ENCODE measurements at regions not wholly inside any gene's neighbourhood (a gene's known extent, or its start where the extent isn't known, plus 50 kb on each side); places are given as distances from the start of the nearest gene placed in this dataset.
"Not testable (repeated sequence)": the region's sequence is repeated elsewhere in the genome, so short reads cannot be mapped to it uniquely, and the experiment has no call there.

- no peak for DNase-seq
- peaks cover 0 to 4% of the 10 kb centered on the region in 2 donors for H3K9me3 Mint-ChIP-seq
- H3K4me3 Mint-ChIP-seq, result no peak overlapping the region
- no peak for ATAC-seq (replicated peaks)
- peaks cover 8% of the 10 kb centered on the region for H3K36me3 Mint-ChIP-seq (ENCODE audit: insufficient read depth)
- no peak overlapping the region for H3K27ac Mint-ChIP-seq
- H3K4me1 Mint-ChIP-seq (ENCODE audit: low read depth in 2 of 2), result peaks cover 9% of the 10 kb centered on the region in 2 donors
- no peaks in the 10 kb centered on the region for H3K27me3 Mint-ChIP-seq
Observed at GRCh38 chr22:44638971-44639760, 62.8 kb upstream of the PRR5 start.

GRCh38 chr22:44636502-44637206 is 65.3 kb upstream of the PRR5 start:
- ATAC-seq (replicated peaks); H3K27ac Mint-ChIP-seq; H3K9me3 Mint-ChIP-seq; H3K4me1 Mint-ChIP-seq (ENCODE audit: low read depth in 2 of 2); DNase-seq; H3K27me3 Mint-ChIP-seq; H3K4me3 Mint-ChIP-seq; H3K36me3 Mint-ChIP-seq (ENCODE audit: insufficient read depth): not testable (repeated sequence)

GRCh38 chr22:44635567-44635966 is 66.4 kb upstream of the PRR5 start:
- not testable (repeated sequence) for H3K9me3 Mint-ChIP-seq; DNase-seq; H3K27me3 Mint-ChIP-seq; H3K4me3 Mint-ChIP-seq; ATAC-seq (replicated peaks); H3K36me3 Mint-ChIP-seq (ENCODE audit: insufficient read depth)
- Mint-ChIP-seq H3K4me1 (ENCODE audit: low read depth in 2 of 2) (peaks cover 11% of the 10 kb centered on the region in 2 donors), H3K27ac (peak overlapping the region in 1 of 2 donors; percentile 39)

GRCh38 chr22:44634426-44635321 is 67.3 kb upstream of the PRR5 start:
- peaks cover 3% of the 10 kb centered on the region for H3K36me3 Mint-ChIP-seq (ENCODE audit: insufficient read depth)
- peak overlapping the region in 1 of 2 donors; percentile 39 for H3K27ac Mint-ChIP-seq
- H3K4me3 Mint-ChIP-seq, result peak overlapping the region in 1 of 2 donors; percentile 6
- H3K9me3 Mint-ChIP-seq, result peaks cover 0 to 4% of the 10 kb centered on the region in 2 donors
- no peak for DNase-seq
- no peak for ATAC-seq (replicated peaks)
- H3K27me3 Mint-ChIP-seq, result no peaks in the 10 kb centered on the region
- H3K4me1 Mint-ChIP-seq (ENCODE audit: low read depth in 2 of 2), result peaks cover 9 to 11% of the 10 kb centered on the region in 2 donors

- H3K36me3 Mint-ChIP-seq (ENCODE audit: insufficient read depth), result no peaks in the 10 kb centered on the region
- peaks cover 9 to 11% of the 10 kb centered on the region in 2 donors for H3K4me1 Mint-ChIP-seq (ENCODE audit: low read depth in 2 of 2)
- DNase-seq, result no peak
- no peak for ATAC-seq (replicated peaks)
- H3K9me3 Mint-ChIP-seq, result peaks cover 0 to 4% of the 10 kb centered on the region in 2 donors
- no peak overlapping the region for H3K4me3 Mint-ChIP-seq
- no peaks in the 10 kb centered on the region for H3K27me3 Mint-ChIP-seq
- H3K27ac Mint-ChIP-seq, result no peak overlapping the region
Observed at GRCh38 chr22:44633647-44634046, 68.4 kb upstream of the PRR5 start.

- H3K4me3 Mint-ChIP-seq, result no peak overlapping the region
- H3K36me3 Mint-ChIP-seq (ENCODE audit: insufficient read depth), result no peaks in the 10 kb centered on the region
- no peak overlapping the region for H3K27ac Mint-ChIP-seq
- peak; percentile 72 for ATAC-seq (replicated peaks)
- no peak for DNase-seq
- H3K9me3 Mint-ChIP-seq, result peaks cover 0 to 4% of the 10 kb centered on the region in 2 donors
- H3K4me1 Mint-ChIP-seq (ENCODE audit: low read depth in 2 of 2), result peaks cover 9 to 11% of the 10 kb centered on the region in 2 donors
- H3K27me3 Mint-ChIP-seq, result no peaks in the 10 kb centered on the region
Observed at GRCh38 chr22:44632541-44633396, 69.2 kb upstream of the PRR5 start.

- Mint-ChIP-seq H3K4me1 (ENCODE audit: low read depth in 2 of 2) (peaks cover 10 to 16% of the 10 kb centered on the region in 2 donors), H3K27ac (peak overlapping the region in 1 of 2 donors; percentile 23), H3K4me3 (no peak overlapping the region), H3K27me3 (no peaks in the 10 kb centered on the region), H3K9me3 (no peaks in the 10 kb centered on the region), H3K36me3 (ENCODE audit: insufficient read depth) (no peaks in the 10 kb centered on the region)
- ATAC-seq (replicated peaks) (no peak), DNase-seq (no peak)
Observed at GRCh38 chr22:44630826-44631225, 71.2 kb upstream of the PRR5 start.

GRCh38 chr22:44628835-44629234 is 73.2 kb upstream of the PRR5 start:
- Mint-ChIP-seq H3K4me1 (ENCODE audit: low read depth in 2 of 2) (peaks cover 6 to 11% of the 10 kb centered on the region in 2 donors), H3K27ac (no peak overlapping the region), H3K36me3 (ENCODE audit: insufficient read depth) (no peaks in the 10 kb centered on the region), H3K27me3 (no peaks in the 10 kb centered on the region), H3K9me3 (no peaks in the 10 kb centered on the region), H3K4me3 (no peak overlapping the region)
- no peak for ATAC-seq (replicated peaks)
- no peak for DNase-seq

- no peak for ATAC-seq (replicated peaks)
- H3K36me3 Mint-ChIP-seq (ENCODE audit: insufficient read depth), result no peaks in the 10 kb centered on the region
- H3K4me3 Mint-ChIP-seq, result no peak overlapping the region
- DNase-seq, result no peak
- H3K27me3 Mint-ChIP-seq, result no peaks in the 10 kb centered on the region
- H3K9me3 Mint-ChIP-seq, result no peaks in the 10 kb centered on the region
- peaks cover 7 to 11% of the 10 kb centered on the region in 2 donors for H3K4me1 Mint-ChIP-seq (ENCODE audit: low read depth in 2 of 2)
- peak overlapping the region in 1 of 2 donors; percentile 50 for H3K27ac Mint-ChIP-seq
Observed at GRCh38 chr22:44628273-44628672, 73.7 kb upstream of the PRR5 start.

- Mint-ChIP-seq H3K4me1 (ENCODE audit: low read depth in 2 of 2) (peaks cover 7 to 11% of the 10 kb centered on the region in 2 donors), H3K36me3 (ENCODE audit: insufficient read depth) (no peaks in the 10 kb centered on the region), H3K27me3 (no peaks in the 10 kb centered on the region), H3K4me3 (no peak overlapping the region), H3K9me3 (no peaks in the 10 kb centered on the region), H3K27ac (no peak overlapping the region)
- DNase-seq (no peak), ATAC-seq (replicated peaks) (no peak)
Observed at GRCh38 chr22:44627521-44628139, 74.4 kb upstream of the PRR5 start.

GRCh38 chr22:44625981-44626687 is 75.9 kb upstream of the PRR5 start:
- H3K27ac Mint-ChIP-seq, result peak overlapping the region; percentile 3
- H3K9me3 Mint-ChIP-seq, result no peaks in the 10 kb centered on the region
- peaks cover 6 to 8% of the 10 kb centered on the region in 2 donors for H3K4me1 Mint-ChIP-seq (ENCODE audit: low read depth in 2 of 2)
- DNase-seq (peak; percentile 80 to 85 (median 83)), ATAC-seq (replicated peaks) (peak; percentile 74)
- H3K4me3 Mint-ChIP-seq, result no peak overlapping the region
- H3K27me3 Mint-ChIP-seq, result no peaks in the 10 kb centered on the region
- no peaks in the 10 kb centered on the region for H3K36me3 Mint-ChIP-seq (ENCODE audit: insufficient read depth)

GRCh38 chr22:44625421-44625760 is 76.6 kb upstream of the PRR5 start:
- ATAC-seq (replicated peaks) (no peak), DNase-seq (no peak)
- Mint-ChIP-seq H3K27me3 (no peaks in the 10 kb centered on the region), H3K36me3 (ENCODE audit: insufficient read depth) (no peaks in the 10 kb centered on the region), H3K4me3 (no peak overlapping the region), H3K9me3 (no peaks in the 10 kb centered on the region), H3K4me1 (ENCODE audit: low read depth in 2 of 2) (peaks cover 9 to 10% of the 10 kb centered on the region in 2 donors), H3K27ac (no peak overlapping the region)

Measured in effector memory CD8-positive, alpha-beta T cell (primary cell).